ENCODE measurements at regions not wholly inside any gene's neighbourhood (a gene's known extent, or its start where the extent isn't known, plus 50 kb on each side); places are given as distances from the start of the nearest gene placed in this dataset.

DNA sequence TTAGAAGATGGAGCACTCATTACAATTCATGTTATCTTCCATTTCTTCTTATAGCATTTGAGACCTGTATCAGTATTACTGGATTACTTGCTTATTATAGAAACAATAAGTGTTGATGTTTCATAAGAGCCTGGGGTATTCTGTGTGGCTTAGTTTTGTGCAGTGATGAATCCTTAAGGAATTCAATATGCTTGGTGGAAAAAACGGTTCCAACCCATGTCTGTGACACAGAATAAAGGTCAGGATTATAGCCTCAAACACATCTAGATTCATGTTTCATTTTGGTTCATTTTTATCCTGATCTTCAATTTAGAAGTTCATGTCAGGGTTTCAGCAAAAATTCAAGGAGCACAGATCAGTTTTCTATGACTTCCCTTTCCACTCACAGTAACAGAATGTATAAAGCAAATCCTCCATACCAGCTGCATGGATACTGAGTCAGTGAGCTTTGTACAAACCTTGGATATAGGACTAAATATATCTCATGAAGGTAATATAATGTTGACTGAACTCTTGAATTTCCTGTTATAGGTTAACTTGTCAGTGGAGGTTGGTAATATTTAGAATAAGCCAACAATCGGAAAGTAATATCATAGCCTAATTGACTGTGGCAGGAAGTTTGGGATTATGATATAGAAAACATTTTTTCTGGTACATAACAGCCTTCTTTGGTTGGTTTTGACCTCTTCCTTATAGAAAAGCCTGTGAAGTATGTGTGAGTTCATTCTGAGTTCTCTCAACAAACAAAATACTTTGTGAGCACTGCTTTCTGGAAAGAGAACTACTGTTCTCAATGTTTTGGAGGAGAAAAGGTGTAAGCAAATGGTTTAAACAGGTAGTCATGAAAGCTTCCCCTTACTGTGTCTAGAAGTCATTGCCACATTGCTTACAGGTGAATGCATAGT lies 218.2 kb upstream of the TPM1 start:
- Histone ChIP-seq H3K4me1 (ENCODE audit: insufficient read depth, low read length, poor library complexity, severe bottlenecking) (no peaks in the 10 kb centered on the region), H3K27me3 (replicated peaks; ENCODE audit: insufficient read depth, low read depth, low read length, poor library complexity) (no peaks in the 10 kb centered on the region), H3K27ac (ENCODE audit: low read depth, low read length, poor library complexity, severe bottlenecking) (no peak overlapping the region), H3K9me3 (ENCODE audit: low read depth, low read length, poor library complexity, severe bottlenecking) (no peaks in the 10 kb centered on the region), H3K36me3 (ENCODE audit: insufficient read depth, low read length, poor library complexity, severe bottlenecking) (no peaks in the 10 kb centered on the region), H3K4me3 (ENCODE audit: low read depth, low read length, poor library complexity, severe bottlenecking) (no peak overlapping the region)
- ChIA-PET POLR2A (ENCODE audit: low non-redundant PET) (no interaction called here), CTCF (no interaction called here)
- intact Hi-C loops (cut with micrococcal nuclease; ENCODE audit: unreplicated experiment), result no loop called here
- no TSS peak for BruUV-seq (replicated peaks)
- no peak for DNase-seq (ENCODE audit: low spot score)
- TF ChIP-seq EZH2 (IDR thresholded peaks at IDR 0.05; ENCODE audit: borderline replicate concordance, low read depth, low read length, poor library complexity, severe bottlenecking), result no peak
- TF ChIP-seq, protein P1, sequence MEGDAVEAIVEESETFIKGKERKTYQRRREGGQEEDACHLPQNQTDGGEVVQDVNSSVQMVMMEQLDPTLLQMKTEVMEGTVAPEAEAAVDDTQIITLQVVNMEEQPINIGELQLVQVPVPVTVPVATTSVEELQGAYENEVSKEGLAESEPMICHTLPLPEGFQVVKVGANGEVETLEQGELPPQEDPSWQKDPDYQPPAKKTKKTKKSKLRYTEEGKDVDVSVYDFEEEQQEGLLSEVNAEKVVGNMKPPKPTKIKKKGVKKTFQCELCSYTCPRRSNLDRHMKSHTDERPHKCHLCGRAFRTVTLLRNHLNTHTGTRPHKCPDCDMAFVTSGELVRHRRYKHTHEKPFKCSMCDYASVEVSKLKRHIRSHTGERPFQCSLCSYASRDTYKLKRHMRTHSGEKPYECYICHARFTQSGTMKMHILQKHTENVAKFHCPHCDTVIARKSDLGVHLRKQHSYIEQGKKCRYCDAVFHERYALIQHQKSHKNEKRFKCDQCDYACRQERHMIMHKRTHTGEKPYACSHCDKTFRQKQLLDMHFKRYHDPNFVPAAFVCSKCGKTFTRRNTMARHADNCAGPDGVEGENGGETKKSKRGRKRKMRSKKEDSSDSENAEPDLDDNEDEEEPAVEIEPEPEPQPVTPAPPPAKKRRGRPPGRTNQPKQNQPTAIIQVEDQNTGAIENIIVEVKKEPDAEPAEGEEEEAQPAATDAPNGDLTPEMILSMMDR (conservative IDR thresholded peaks at IDR 0.05; ENCODE audit: low read depth, low read length), result no peak

DNA sequence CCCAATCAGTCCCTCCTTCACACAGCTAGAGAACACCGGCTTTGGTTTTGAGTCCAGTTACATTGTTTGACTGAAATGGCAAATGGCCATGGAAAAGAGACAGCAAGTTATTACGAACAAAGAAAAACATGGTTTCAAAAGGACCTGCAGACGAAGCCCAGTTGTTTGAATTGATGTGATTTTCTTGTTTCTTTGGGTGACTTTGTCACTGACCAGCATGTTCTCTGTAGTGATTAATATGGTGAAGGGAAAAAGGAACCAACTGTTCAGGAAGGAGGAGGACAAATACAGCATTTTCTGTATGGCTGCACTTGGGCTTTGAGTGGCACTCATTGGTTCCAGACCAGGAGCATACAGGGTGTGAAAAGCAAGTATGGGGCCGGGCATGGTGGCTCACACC lies 217.4 kb upstream of the TPM1 start:
- Histone ChIP-seq H3K4me1 (ENCODE audit: insufficient read depth, low read length, poor library complexity, severe bottlenecking) (no peaks in the 10 kb centered on the region), H3K27ac (ENCODE audit: low read depth, low read length, poor library complexity, severe bottlenecking) (no peak overlapping the region), H3K27me3 (replicated peaks; ENCODE audit: insufficient read depth, low read depth, low read length, poor library complexity) (no peaks in the 10 kb centered on the region), H3K36me3 (ENCODE audit: insufficient read depth, low read length, poor library complexity, severe bottlenecking) (no peaks in the 10 kb centered on the region), H3K9me3 (ENCODE audit: low read depth, low read length, poor library complexity, severe bottlenecking) (no peaks in the 10 kb centered on the region), H3K4me3 (ENCODE audit: low read depth, low read length, poor library complexity, severe bottlenecking) (no peak overlapping the region)
- CTCF ChIA-PET, result no interaction called here
- POLR2A ChIA-PET (ENCODE audit: low non-redundant PET), result no interaction called here
- no peak for TF ChIP-seq EZH2 (IDR thresholded peaks at IDR 0.05; ENCODE audit: borderline replicate concordance, low read depth, low read length, poor library complexity, severe bottlenecking)
- TF ChIP-seq, protein P1 (conservative IDR thresholded peaks at IDR 0.05; ENCODE audit: low read depth, low read length), result no peak
- DNase-seq (ENCODE audit: low spot score), result no peak
- no TSS peak for BruUV-seq (replicated peaks)
- intact Hi-C loops (cut with micrococcal nuclease; ENCODE audit: unreplicated experiment), result no loop called here

DNA sequence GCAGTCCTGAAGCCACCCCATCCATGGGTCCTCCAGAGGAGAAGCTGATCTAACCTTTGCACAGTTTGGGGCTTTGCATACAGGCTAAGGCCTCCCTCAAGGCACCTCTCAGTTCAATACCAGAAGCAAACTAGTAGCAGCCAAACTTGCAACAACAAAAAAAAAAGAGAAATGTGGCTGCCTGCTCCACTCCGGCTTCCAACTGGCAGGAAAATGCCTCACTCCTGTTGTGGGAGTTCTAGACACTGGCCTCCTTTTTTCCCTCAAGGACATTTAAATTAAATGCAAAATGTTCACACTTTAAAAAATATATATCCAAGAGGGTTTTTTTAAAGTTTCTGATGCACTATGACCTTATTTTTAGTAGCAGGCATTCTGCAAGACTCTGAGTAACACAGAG lies 216.0 kb upstream of the TPM1 start:
- CTCF ChIA-PET, result no interaction called here
- Histone ChIP-seq H3K4me3 (ENCODE audit: low read depth, low read length, poor library complexity, severe bottlenecking) (no peak overlapping the region), H3K36me3 (ENCODE audit: insufficient read depth, low read length, poor library complexity, severe bottlenecking) (no peaks in the 10 kb centered on the region), H3K27ac (ENCODE audit: low read depth, low read length, poor library complexity, severe bottlenecking) (no peak overlapping the region), H3K4me1 (ENCODE audit: insufficient read depth, low read length, poor library complexity, severe bottlenecking) (no peaks in the 10 kb centered on the region), H3K27me3 (replicated peaks; ENCODE audit: insufficient read depth, low read depth, low read length, poor library complexity) (no peaks in the 10 kb centered on the region), H3K9me3 (ENCODE audit: low read depth, low read length, poor library complexity, severe bottlenecking) (no peaks in the 10 kb centered on the region)
- TF ChIP-seq, protein P1 (conservative IDR thresholded peaks at IDR 0.05; ENCODE audit: low read depth, low read length), result no peak
- no peak for TF ChIP-seq EZH2 (IDR thresholded peaks at IDR 0.05; ENCODE audit: borderline replicate concordance, low read depth, low read length, poor library complexity, severe bottlenecking)
- intact Hi-C loops (cut with micrococcal nuclease; ENCODE audit: unreplicated experiment), result no loop called here
- DNase-seq (ENCODE audit: low spot score), result no peak
- BruUV-seq (replicated peaks), result no TSS peak
- POLR2A ChIA-PET (ENCODE audit: low non-redundant PET), result no interaction called here

Measured in A673 (cell line).